ENCODE measurements at regions not wholly inside any gene's neighbourhood (a gene's known extent, or its start where the extent isn't known, plus 50 kb on each side); places are given as distances from the start of the nearest gene placed in this dataset.
"Not testable (repeated sequence)": the region's sequence is repeated elsewhere in the genome, so short reads cannot be mapped to it uniquely, and the experiment has no call there.

GRCh38 chr14:43296061-43296460 lies 1211.0 kb downstream of the FSCB start:
- not testable (repeated sequence) for TF ChIP-seq CTCF, EP300 (IDR thresholded peaks at IDR 0.05)
